ENCODE measurements at regions not wholly inside any gene's neighbourhood (a gene's known extent, or its start where the extent isn't known, plus 50 kb on each side); places are given as distances from the start of the nearest gene placed in this dataset.

DNA sequence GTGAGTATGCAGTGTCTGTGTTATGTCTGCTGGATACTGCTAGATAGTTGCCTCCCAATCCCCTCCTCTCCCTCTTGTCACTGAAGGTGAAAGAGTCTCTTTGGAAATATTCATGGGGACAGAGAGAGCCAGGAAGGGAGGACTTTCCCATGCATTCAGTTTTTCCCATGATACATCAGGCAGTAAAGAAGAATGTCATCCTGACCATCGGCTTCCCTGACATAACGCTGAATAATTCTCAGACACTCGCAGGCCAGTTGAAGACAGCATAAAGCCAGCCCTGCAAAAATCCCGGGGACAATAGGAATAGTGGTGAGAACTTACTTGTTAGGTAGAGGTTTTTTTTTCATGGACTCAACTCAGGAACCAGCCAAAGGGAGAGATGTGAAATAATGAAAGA is 58.1 kb downstream of the KLF4 start:
- no peak for DNase-seq (ENCODE audit: low read depth in 2 of 2, low spot score in 1 of 2)

- DNase-seq (ENCODE audit: low read depth in 2 of 2, low spot score in 1 of 2): no peak
These were observed 59.5 kb downstream of the KLF4 start for GRCh38 chr9:107430071-107430470.

DNA sequence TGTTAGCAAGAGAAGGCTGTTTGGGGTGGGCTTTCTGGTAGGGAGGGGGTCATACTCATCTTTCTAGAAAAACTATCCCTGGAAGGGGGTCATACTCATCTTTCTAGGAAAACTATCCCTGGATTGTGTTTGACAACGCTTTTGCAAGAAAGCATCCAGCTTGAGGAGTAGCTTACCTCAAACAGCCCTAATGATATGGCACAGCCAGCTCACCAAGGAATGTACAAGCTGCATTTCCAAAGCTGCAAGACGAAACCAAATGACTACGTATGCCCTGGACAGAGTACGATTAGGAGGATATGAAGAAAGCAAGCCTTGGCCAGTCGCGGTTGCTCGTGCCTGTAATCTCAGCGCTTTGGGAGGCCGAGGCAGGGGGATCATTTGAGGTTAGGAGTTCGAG is 63.4 kb downstream of the KLF4 start:
- DNase-seq (ENCODE audit: low read depth in 2 of 2, low spot score in 1 of 2): no peak

GRCh38 chr9:107425101-107426025 is 64.2 kb downstream of the KLF4 start:
- peak; percentile 4 to 14 for DNase-seq (ENCODE audit: low read depth in 2 of 2, low spot score in 1 of 2)

DNA sequence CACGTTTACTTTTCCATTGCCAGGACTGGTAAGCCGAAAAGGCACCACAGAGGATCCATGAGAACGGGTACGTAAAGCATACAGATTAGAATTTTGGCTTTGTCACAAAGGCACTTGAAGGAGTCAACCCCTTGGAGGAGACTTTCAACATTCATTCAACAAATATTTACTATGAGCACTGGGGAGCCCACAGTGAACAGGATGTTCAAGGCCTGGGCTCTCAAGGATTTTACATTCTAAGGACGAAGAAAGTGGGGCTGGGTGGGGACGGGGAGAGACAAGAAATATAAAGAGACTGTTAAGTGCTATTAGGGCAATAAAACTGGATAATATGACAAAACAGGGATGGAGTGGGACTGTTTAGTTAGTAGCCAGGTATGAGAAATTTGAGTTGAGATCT is 66.0 kb downstream of the KLF4 start:
- no peak for DNase-seq (ENCODE audit: low read depth in 2 of 2, low spot score in 1 of 2)

DNA sequence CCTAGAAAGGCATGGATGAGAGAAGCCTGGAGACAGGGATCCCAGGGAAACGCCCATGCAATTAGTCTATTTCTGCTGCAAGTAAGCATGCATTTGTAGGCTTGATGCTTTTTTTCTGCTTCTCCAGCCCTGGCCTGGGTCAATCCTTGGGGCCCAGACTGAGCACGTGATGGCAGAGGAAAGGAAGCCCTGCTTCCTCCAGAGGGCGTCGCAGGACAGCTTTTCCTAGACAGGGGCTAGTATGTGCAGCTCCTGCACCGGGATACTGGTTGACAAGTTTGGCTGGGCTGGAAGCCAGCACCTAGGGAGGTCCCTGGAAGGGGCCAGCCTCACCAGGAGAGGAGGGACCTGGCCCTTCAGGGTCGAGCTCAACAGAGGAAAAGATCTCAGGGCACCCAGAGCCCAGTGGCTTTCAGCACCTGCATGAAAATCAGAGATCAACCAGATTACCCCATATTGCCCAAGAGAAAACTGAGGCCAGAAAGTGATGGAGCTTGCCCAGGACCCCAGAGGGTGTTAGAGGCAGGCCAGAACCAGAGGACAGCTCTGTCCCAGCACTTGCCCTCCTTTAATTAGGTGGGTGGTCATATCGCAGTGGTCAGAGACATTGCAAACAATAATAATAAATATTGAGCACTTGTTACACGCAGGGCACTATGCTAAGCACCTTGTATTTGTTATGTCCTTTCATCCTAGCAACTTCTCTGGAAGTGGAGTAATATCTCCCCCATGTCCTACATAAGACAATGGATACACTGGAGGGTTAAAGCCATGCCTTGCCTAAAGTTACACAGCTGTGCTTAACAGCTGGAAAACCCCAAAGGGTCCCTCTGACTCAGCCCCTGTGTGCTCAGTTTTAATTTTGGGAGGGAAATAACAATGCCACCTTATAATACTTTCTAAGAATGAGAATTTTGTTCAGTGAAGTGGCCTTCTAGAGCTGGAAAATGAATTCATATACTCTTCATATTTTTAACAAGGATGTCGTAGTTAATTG is 67.1 kb downstream of the KLF4 start:
- no peak for DNase-seq (ENCODE audit: low read depth in 2 of 2, low spot score in 1 of 2)

DNA sequence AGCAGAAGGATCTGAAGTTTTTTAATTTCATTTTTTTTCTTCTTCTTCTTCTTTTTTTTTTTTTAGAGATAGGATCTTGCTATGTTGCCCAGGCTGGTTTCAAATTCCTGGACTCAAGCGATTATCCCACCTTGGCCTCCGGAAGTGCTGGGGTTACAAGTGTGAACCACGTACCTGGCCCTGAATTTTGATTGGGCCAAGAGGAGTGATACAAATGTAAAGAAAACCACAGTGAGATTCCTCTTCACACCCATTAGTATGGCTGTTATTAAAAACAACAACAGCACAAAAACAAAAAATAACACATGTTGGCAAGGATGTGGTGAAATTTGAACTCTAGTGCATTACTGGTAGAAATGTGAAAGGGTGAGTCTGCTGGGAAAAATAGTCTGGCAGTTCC is 79.1 kb downstream of the KLF4 start:
- DNase-seq (ENCODE audit: low read depth in 2 of 2, low spot score in 1 of 2): no peak

DNA sequence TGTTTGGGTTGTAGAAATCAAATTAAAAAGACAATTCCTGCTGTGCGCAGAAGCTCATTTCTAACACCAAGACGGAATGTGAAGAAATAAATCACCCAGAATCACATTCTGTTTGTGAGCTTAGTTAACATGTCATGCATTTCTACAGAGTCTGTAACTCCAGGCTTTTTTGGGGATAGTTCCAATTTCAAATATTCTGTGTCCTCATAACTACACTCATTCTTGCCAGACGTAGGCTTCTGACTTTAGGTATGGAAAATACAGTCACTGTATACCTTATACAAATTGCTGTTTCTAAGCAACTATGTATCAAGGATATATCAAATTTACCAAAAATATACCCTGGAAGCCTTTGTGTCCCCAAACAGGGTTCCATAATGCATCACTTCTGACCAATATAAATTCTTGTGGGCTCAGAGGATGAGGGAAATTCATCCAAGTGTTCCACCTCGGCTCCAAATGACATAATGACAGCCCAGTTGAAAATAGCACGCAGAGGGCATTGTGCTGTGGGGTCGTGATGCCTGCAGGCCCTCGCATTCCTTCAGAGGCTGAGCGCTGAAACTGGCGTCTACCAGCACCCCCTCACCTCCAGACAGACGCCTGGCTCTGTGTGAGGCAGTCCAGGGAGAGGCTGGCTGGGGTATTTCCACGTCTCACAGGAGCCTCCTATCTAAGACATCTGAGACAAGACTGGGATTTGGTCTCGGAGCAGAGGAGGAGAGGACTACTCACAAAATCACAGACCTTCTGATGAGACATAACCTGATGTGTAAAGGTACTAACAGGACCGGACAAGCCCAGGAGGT is 79.8 kb downstream of the KLF4 start:
- no peak for DNase-seq (ENCODE audit: low read depth in 2 of 2, low spot score in 1 of 2)

DNA sequence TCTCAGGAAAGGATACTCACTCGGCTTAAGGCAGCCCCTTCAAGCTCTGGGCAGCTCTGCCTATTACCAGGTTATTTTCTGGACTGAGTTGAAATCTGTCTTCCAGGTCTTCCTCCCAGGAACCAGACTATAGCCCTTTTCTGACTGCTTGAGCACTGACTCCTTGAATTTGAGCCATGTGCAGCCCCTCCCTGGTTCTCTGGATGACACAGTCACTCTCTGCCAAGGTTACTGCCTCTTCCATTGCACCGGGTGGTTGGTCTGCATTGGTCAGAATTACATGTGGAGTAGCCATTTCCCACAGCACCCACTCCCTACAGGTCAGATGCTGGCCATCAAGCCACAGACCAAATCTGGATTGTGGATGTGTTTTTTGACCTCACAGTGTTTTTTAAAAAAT is 81.9 kb downstream of the KLF4 start:
- no peak for DNase-seq (ENCODE audit: low read depth in 2 of 2, low spot score in 1 of 2)

DNA sequence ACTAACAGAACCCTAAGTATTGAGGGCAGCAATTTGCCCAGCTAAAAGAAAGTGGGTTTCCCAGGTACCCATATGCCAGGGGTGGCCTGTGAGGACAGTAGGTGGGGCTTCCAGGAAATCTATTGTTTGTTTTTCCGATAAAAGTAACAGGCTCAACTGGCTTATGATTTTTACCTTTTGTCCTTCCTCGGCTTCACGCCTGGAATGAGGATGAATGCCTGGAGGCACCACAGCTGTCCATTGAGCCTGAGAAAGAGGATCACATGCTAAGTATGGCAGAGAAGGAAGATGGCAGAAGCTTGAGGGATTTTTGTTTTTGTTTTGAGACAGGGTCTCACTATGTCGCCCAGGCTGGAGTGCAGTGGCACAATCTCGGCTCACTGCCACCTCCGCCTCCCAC is 84.1 kb downstream of the KLF4 start:
- no peak for DNase-seq (ENCODE audit: low read depth in 2 of 2, low spot score in 1 of 2)

GRCh38 chr9:107404736-107405135 is 84.8 kb downstream of the KLF4 start:
- no peak for DNase-seq (ENCODE audit: low read depth in 2 of 2, low spot score in 1 of 2)

DNA sequence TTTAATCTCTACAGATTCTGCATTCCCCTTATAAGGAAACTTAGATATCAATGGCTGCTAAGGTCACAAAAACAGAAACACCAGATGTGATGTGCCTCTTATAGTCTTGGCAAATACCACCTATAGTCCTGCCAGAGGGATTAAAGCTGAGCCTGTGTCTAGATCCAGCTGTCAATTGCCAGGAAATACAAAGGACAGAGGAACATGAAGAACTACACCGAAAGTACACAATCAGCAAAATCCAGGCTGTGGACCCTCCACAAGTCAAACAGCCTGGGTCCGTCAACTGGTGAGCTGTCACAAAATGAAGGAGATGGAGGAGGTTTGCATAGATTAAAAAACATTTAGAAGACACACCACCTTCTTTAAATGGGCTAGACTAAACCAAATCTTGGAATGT is 85.4 kb downstream of the KLF4 start:
- DNase-seq (ENCODE audit: low read depth in 2 of 2, low spot score in 1 of 2): no peak

DNA sequence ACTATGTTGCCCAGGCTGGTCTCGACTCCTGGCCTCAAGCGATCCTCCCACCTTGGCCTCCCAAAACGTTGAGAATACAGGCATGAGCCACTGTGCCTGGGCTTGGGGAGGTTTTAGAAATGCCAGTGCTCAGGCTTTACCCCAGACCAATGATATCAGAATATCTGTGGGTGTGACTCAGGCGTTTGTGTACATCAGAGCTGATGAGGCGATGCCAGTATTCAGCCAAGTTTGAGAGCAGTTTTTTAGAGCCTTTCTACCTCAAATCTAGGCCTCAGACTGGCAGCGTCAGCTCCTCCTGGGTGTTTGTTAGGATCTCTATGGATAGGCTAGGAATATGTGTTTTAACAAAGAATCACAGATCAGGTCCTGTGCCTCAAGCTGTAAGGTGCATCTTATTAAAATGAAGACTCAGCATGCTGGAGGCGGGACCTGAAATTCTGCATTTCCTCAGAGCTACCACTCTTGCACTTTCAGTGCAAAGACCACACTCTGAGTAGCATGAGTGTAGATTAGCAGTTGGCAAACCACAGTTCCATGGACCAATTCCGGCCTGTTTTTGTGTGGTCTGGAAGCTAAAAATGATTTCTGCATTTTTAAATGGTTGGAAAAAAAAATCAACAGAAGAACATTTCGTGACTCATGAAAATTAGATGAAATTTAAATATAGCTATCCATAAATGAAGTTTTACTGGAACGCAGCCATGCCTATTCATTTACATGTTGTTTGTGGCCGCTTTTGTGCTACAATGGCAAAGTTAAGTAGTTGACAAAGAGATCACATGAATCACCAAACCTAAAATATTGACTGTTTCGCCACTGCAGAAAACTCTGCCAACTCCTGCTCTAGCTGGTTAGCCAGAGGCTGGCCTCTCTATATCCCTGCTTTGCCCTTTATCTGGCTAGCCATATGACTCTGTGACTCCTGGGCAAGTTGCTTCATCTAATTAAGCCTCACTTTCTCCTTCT is 92.2 kb downstream of the KLF4 start:
- no peak for DNase-seq (ENCODE audit: low read depth in 2 of 2, low spot score in 1 of 2)

DNA sequence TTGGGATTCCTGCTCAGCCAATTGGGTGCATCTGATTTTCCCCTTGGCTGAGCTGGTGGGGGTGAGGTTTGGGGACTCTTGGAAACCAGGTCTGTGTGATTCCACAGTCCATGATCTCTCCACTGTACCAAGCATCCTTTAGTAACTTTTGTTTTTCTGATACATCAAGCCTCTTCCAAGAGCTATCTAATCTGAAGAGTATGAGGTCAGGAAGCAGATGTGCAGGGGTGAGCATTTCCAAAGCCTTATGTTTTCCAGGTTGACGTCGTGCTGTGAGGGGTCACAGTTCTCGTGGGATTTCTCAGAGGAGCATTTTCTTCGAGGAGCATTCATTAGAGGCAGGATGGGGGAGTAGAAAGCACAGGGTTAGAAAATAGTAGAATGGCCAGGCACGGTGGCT is 95.3 kb downstream of the KLF4 start:
- DNase-seq (ENCODE audit: low read depth in 2 of 2, low spot score in 1 of 2): no peak

GRCh38 chr9:107390778-107391177 is 98.8 kb downstream of the KLF4 start:
- DNase-seq (ENCODE audit: low read depth in 2 of 2, low spot score in 1 of 2): no peak

DNA sequence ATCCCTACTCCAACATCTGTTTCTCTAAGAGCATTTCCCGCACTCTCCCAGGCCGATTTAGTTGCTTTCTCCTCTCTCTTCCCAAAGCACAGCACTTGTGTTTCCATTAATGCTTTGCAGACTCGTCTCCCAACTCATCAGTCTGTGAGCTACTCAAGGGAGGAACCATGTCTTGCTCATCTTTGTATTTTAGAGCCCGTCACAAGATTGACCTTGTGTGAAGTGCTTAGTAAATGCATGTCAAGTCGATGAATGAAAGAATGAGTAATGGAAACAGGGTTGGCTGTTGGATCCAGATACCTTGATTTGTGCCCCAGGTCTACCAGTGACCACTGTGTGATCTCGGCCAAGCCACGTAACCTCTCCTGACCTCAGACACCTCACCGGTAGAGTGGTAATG is 99.3 kb downstream of the KLF4 start:
- no peak for DNase-seq (ENCODE audit: low read depth in 2 of 2, low spot score in 1 of 2)

DNA sequence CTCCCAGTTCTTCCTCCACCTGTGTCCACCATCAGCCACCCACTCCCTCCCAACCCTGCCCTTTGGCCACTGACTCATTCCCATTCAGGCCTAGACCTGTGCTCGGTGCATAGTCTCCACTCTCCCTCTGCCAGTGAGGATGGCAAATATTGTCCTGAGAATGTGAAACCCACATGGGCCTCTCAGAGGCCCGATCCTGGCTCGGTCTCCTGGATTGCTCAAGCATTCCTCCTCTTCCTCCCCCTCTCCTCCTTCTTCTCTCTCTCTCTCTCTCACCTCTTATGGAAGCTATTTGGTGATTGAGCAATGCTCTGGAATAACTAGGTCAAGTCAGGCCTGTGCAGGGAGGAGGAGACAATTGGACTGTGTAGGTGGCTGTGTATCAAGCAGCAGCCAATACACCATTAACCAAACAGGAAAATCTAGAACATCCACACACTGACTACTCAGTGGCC is 99.9 kb downstream of the KLF4 start:
- no peak for DNase-seq (ENCODE audit: low read depth in 2 of 2, low spot score in 1 of 2)

DNA sequence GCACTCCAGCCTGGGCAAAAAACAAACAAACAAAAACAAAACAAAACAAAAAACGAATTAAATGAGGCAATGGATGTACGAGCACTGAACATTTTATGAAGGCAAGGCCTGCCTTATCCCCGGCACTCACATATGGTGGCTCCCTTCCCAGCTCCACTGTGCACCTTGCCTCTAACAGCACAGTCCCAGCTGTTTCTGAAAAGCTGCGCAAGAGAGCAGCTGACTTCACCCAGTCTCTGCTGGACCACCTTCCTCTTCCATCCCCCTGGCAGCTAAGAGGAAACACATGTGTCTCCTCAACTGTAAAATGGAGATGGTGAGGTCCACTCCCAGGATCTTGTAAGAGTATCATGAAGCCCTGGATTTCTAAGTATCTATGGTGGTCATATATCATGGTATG is 100.7 kb downstream of the KLF4 start:
- no peak for DNase-seq (ENCODE audit: low read depth in 2 of 2, low spot score in 1 of 2)

DNA sequence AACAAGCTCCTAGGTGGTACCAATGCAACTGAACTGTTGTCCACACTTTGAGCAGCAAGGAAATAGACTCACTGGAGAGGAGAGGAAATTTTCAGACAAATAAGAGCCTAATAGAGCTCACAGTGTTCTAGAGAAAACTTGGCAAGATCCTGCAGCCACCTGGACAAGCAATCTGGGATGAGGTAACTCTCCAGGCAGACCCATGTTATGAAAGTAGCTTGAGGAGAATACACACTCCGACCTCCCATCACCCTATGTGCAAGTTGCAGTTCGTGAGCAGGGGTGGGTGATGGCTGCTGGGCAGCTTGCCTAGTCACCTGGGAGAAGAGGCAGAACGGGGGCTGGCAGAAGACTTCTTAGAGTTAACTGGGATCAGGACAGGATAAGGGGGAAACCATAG is 102.2 kb downstream of the KLF4 start:
- DNase-seq (ENCODE audit: low read depth in 2 of 2, low spot score in 1 of 2): no peak

- no peak for DNase-seq (ENCODE audit: low read depth in 2 of 2, low spot score in 1 of 2)
These were observed 103.2 kb downstream of the KLF4 start for GRCh38 chr9:107386396-107386795.
